A673 (cell line): ENCODE measurements at regions not wholly inside any gene's neighbourhood (a gene's known extent, or its start where the extent isn't known, plus 50 kb on each side); places are given as distances from the start of the nearest gene placed in this dataset.

Source experiments
- EZH2 ChIP-seq: fragments of 200-600 bp; sonication (generic); IDR thresholded peaks from 2 replicates; pipeline ENCODE4 v1.6.1; 2017; ENCODE audit warnings: borderline replicate concordance, low read depth, mild to moderate bottlenecking, mixed read lengths, antibody characterized with exemption, low read length; ENCODE audit not compliant: poor library complexity, severe bottlenecking
- TF ChIP-seq, protein P1 (sequence below): fragments of 300-800, 200-600 bp; sonication (generic); conservative IDR thresholded peaks from 2 replicates; pipeline ENCODE4 v1.5.1; 2017; ENCODE audit warnings: low read depth, mild to moderate bottlenecking, antibody characterized with exemption, low read length, moderate library complexity, mixed read lengths

DNA sequence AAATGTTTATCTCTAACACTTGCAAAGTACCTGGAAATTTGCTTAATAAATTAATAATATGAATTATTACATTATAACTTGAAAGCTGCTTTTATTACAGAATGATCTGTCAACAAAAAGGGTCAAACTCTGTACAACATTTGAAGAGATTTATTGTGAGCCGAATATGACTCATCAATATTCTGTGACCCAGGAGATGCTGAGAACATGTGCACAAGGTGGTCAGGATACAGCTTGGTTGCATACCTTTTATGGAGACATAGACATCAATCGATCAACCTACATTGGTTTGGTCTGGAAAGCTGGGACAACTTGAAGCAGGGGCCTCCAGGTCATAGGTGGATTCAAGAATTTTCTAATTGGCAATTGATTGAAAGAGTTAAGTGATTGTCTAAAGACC lies 79.0 kb downstream of the RNASET2 start:
- TF ChIP-seq, protein P1, sequence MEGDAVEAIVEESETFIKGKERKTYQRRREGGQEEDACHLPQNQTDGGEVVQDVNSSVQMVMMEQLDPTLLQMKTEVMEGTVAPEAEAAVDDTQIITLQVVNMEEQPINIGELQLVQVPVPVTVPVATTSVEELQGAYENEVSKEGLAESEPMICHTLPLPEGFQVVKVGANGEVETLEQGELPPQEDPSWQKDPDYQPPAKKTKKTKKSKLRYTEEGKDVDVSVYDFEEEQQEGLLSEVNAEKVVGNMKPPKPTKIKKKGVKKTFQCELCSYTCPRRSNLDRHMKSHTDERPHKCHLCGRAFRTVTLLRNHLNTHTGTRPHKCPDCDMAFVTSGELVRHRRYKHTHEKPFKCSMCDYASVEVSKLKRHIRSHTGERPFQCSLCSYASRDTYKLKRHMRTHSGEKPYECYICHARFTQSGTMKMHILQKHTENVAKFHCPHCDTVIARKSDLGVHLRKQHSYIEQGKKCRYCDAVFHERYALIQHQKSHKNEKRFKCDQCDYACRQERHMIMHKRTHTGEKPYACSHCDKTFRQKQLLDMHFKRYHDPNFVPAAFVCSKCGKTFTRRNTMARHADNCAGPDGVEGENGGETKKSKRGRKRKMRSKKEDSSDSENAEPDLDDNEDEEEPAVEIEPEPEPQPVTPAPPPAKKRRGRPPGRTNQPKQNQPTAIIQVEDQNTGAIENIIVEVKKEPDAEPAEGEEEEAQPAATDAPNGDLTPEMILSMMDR = no peak
- TF ChIP-seq EZH2 = no peak
